ENCODE measurements at regions not wholly inside any gene's neighbourhood (a gene's known extent, or its start where the extent isn't known, plus 50 kb on each side); places are given as distances from the start of the nearest gene placed in this dataset.
A peak's percentile ranks its signal among the peaks of the same experiment; 100 is the strongest.

GRCh38 chr2:153091344-153091743 is 372.9 kb downstream of the ARL6IP6 start:
- Histone ChIP-seq H3K27me3 (ENCODE audit: low read depth) (no peaks in the 10 kb centered on the region), H3K9me3 (no peaks in the 10 kb centered on the region), H3K4me3 (no peak overlapping the region), H3K36me3 (replicated peaks) (no peaks in the 10 kb centered on the region), H3K4me1 (no peaks in the 10 kb centered on the region; the same call in 1 of the 2 replicates)
- no peak for DNase-seq (ENCODE audit: low spot score in 2 of 2)
- in situ Hi-C loops (cut with MboI; ENCODE audit: low sequenced_read_pairs): no loop called here

DNA sequence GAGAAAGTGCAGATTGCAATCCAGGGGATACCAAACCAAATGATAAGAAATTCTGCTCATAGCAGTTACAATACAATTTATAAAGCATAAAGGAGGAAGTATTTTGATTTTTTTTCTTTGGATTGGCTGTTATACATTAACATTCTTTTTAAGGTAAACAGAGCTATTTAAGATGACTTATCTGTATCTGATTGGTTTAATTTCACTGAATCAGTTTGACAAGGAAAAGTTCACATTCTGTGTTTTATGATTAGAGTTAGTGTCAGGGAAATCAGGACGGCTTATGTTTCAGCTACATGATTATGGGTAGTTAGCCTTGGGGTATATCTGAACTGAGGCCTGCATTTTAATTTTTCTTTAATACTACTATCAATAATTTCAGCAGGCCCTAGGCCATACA is 360.9 kb downstream of the ARL6IP6 start:
- H3K4me3 ChIP-seq: no peak overlapping the region
- H3K36me3 ChIP-seq (replicated peaks): no peaks in the 10 kb centered on the region
- DNase-seq (ENCODE audit: low spot score in 2 of 2): no peak
- in situ Hi-C loops (cut with MboI; ENCODE audit: low sequenced_read_pairs): no loop called here
- no peaks in the 10 kb centered on the region for H3K9me3 ChIP-seq
- no peaks in the 10 kb centered on the region for H3K27me3 ChIP-seq (ENCODE audit: low read depth)
- no peaks in the 10 kb centered on the region for H3K4me1 ChIP-seq

DNA sequence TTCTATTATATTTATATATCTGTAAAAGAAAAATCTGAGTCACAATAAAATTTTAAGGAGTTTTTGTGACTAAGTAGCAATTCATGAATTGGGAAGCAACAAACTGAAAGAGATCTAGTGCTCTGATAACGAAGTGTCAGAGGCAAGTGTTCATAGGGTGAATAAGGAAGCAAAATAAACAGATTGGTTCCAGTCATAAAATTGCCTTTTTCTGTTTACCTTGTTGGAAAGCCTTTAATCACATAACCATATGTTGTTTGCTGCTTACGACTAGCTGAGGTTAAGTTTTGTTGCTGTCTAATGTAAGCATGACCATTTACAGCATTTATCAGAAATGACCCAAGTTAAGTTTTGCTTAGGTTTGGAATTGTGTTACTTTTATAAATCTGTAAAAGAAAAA is 358.9 kb downstream of the ARL6IP6 start:
- Histone ChIP-seq H3K4me3 (no peak overlapping the region), H3K27me3 (ENCODE audit: low read depth) (no peaks in the 10 kb centered on the region), H3K4me1 (no peaks in the 10 kb centered on the region), H3K9me3 (no peaks in the 10 kb centered on the region), H3K36me3 (replicated peaks) (no peaks in the 10 kb centered on the region)
- in situ Hi-C loops (cut with MboI; ENCODE audit: low sequenced_read_pairs): no loop called here
- DNase-seq (ENCODE audit: low spot score in 2 of 2): no peak

GRCh38 chr2:153074207-153074606 is 355.8 kb downstream of the ARL6IP6 start:
- Histone ChIP-seq H3K4me1 (no peaks in the 10 kb centered on the region), H3K36me3 (replicated peaks) (no peaks in the 10 kb centered on the region), H3K9me3 (no peaks in the 10 kb centered on the region), H3K4me3 (no peak overlapping the region), H3K27me3 (ENCODE audit: low read depth) (no peaks in the 10 kb centered on the region)
- in situ Hi-C loops (cut with MboI; ENCODE audit: low sequenced_read_pairs): no loop called here
- no peak for DNase-seq (ENCODE audit: low spot score in 2 of 2)

GRCh38 chr2:153072813-153073212 is 354.4 kb downstream of the ARL6IP6 start:
- Histone ChIP-seq H3K36me3 (replicated peaks) (no peaks in the 10 kb centered on the region), H3K4me1 (no peaks in the 10 kb centered on the region), H3K4me3 (no peak overlapping the region), H3K27me3 (ENCODE audit: low read depth) (no peaks in the 10 kb centered on the region), H3K9me3 (no peaks in the 10 kb centered on the region)
- in situ Hi-C loops (cut with MboI; ENCODE audit: low sequenced_read_pairs): no loop called here
- no peak for DNase-seq (ENCODE audit: low spot score in 2 of 2)

DNA sequence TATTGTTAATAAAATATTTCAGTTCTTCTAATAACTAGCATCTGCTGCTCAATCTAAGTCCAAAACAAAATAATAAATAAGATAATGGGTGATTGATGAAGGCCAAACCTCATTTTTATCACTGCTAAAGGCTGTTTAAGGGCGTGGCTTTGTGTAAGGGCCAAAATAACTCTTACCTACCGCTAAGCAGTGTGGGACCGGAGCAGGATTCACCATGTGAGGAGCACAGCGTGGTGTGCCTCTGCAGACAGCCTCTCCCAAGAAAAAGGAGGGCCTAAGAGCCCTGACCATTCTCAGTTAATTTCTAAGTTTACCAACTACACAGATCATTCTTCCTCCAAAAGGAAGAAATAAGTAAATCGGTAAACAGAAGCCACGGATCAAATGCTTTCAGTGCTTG is 353.7 kb downstream of the ARL6IP6 start:
- Histone ChIP-seq H3K36me3 (replicated peaks) (no peaks in the 10 kb centered on the region), H3K27me3 (ENCODE audit: low read depth) (no peaks in the 10 kb centered on the region), H3K4me1 (no peaks in the 10 kb centered on the region), H3K4me3 (no peak overlapping the region), H3K9me3 (no peaks in the 10 kb centered on the region)
- in situ Hi-C loops (cut with MboI; ENCODE audit: low sequenced_read_pairs): no loop called here
- no peak for DNase-seq (ENCODE audit: low spot score in 2 of 2)

DNA sequence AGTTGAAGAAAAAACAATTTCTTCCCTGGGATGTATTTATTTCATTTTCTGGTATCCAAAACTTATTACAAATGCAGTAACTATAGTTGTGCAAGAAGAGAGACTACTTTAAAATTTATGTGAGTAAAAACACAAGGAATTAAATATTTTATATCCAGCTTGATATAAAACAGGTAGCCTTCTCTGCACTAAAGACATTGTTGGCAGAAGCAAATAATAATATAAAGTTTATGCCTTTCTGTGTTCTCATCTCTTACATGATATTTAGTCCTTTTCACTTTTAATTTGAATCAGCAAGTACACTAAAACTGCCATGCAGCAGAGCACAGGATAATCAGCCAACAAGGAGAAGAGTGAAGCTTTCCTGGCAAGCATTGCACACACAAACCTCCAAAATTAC is 352.7 kb downstream of the ARL6IP6 start:
- in situ Hi-C loops (cut with MboI; ENCODE audit: low sequenced_read_pairs): no loop called here
- no peak for DNase-seq (ENCODE audit: low spot score in 2 of 2)

GRCh38 chr2:153068915-153069314 is 350.5 kb downstream of the ARL6IP6 start:
- H3K4me3 ChIP-seq: no peak overlapping the region
- peaks cover 8% of the 10 kb centered on the region for H3K4me1 ChIP-seq
- in situ Hi-C loops (cut with MboI; ENCODE audit: low sequenced_read_pairs): no loop called here
- H3K9me3 ChIP-seq: no peaks in the 10 kb centered on the region
- no peaks in the 10 kb centered on the region for H3K36me3 ChIP-seq (replicated peaks)
- H3K27me3 ChIP-seq (ENCODE audit: low read depth): no peaks in the 10 kb centered on the region
- DNase-seq (ENCODE audit: low spot score in 2 of 2): no peak

More for the DNA sequence above, 352.7 kb downstream of the ARL6IP6 start:
- Histone ChIP-seq H3K36me3 (replicated peaks) (no peaks in the 10 kb centered on the region), H3K9me3 (no peaks in the 10 kb centered on the region), H3K27me3 (ENCODE audit: low read depth) (no peaks in the 10 kb centered on the region), H3K4me3 (no peak overlapping the region), H3K4me1 (peaks cover 4% of the 10 kb centered on the region)

- Histone ChIP-seq H3K27me3 (ENCODE audit: low read depth) (no peaks in the 10 kb centered on the region), H3K4me1 (peaks cover 8% of the 10 kb centered on the region), H3K9me3 (no peaks in the 10 kb centered on the region), H3K4me3 (no peak overlapping the region), H3K36me3 (replicated peaks) (no peaks in the 10 kb centered on the region)
- in situ Hi-C loops (cut with MboI; ENCODE audit: low sequenced_read_pairs): no loop called here
- no peak for DNase-seq (ENCODE audit: low spot score in 2 of 2)
Measured at GRCh38 chr2:153068052-153068451, 349.6 kb downstream of the ARL6IP6 start.

DNA sequence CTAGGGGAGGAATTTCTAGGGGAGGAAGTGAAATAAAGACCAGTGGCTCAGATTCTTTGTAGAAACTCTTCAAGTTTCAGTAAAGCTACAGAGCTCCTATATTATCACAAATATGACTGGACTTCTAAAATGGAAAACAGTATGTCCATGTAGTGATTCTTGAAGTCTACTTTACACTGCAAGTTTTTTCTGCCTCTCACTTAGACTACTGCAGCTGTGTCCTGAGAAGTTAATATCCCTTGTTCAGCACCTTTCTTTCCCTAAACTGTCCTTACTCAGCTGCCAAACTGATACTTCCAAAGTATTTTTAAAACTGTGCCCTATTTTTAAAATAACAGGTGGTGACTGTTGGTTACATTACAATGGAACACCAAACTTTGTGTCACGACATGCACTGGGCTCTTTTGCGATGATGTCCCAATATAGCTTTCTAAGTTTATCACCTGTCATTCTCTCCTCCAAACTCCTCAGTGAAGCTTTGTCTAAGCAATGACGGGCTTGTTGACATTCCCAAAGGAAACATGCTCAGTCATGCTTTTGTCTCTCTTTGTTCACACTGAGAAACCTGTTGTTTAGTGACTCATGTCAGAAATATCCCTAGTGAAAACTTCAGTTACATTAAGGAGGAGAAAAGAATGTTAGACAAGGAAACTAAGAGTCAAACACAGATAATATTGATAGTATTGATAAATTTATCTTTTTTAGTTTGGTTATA is 341.1 kb downstream of the ARL6IP6 start:
- no peaks in the 10 kb centered on the region for H3K27me3 ChIP-seq (ENCODE audit: low read depth)
- DNase-seq (ENCODE audit: low spot score in 2 of 2): peak; percentile 14 to 64
- no peak overlapping the region for H3K4me3 ChIP-seq
- no peaks in the 10 kb centered on the region for H3K36me3 ChIP-seq (replicated peaks)
- in situ Hi-C loops (cut with MboI; ENCODE audit: low sequenced_read_pairs): no loop called here
- peaks cover 11% of the 10 kb centered on the region for H3K4me1 ChIP-seq
- H3K9me3 ChIP-seq: no peaks in the 10 kb centered on the region

DNA sequence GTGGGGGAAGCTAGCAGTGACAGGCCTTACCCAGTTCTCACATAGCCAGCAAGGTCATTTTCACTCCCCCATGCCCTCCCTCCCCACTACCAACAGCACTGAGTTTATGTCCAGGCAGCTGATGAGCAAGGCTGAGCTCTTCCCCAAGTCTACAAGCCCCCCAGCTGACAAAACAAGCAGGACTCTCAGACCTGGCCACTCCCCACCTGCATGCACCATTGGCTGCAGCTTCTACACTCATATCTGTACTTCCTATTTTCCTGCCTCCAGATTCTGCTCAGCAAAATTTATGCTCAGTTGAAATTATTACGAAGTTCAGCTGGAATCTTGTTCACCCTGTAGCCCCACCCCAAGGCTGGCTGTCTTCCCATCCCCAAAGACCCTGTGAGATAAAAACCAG is 339.3 kb downstream of the ARL6IP6 start:
- H3K27me3 ChIP-seq (ENCODE audit: low read depth): no peaks in the 10 kb centered on the region
- in situ Hi-C loops (cut with MboI; ENCODE audit: low sequenced_read_pairs): no loop called here
- peaks cover 13% of the 10 kb centered on the region for H3K4me1 ChIP-seq
- H3K36me3 ChIP-seq (replicated peaks): no peaks in the 10 kb centered on the region
- DNase-seq (ENCODE audit: low spot score in 2 of 2): no peak
- H3K9me3 ChIP-seq: no peaks in the 10 kb centered on the region
- H3K4me3 ChIP-seq: no peak overlapping the region

DNA sequence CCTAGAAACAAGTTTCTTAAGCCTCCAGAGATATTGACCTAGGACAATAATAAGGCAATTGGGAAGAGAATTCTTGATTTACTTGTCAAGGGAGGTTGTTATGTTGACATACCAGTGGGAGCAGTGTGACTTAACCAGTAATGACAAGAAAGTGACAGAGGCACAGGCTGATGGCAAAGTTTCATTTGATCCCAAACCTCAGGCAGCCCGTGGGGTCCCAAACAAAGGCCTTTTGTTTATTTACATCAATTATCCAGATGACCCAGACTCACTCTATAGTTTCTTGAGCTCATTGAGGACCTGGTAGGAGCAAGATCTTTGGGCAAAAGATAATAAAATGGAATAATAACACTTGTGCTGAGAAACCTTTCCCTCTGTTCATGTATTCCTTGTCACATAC is 336.8 kb downstream of the ARL6IP6 start:
- DNase-seq (ENCODE audit: low spot score in 2 of 2): no peak
- H3K36me3 ChIP-seq (replicated peaks): no peaks in the 10 kb centered on the region
- H3K4me3 ChIP-seq: no peak overlapping the region
- no peaks in the 10 kb centered on the region for H3K27me3 ChIP-seq (ENCODE audit: low read depth)
- no peaks in the 10 kb centered on the region for H3K9me3 ChIP-seq
- in situ Hi-C loops (cut with MboI; ENCODE audit: low sequenced_read_pairs): no loop called here
- peaks cover 11% of the 10 kb centered on the region for H3K4me1 ChIP-seq

- H3K9me3 ChIP-seq: no peaks in the 10 kb centered on the region
- H3K27me3 ChIP-seq (ENCODE audit: low read depth): no peaks in the 10 kb centered on the region
- in situ Hi-C loops (cut with MboI; ENCODE audit: low sequenced_read_pairs): no loop called here
- H3K4me3 ChIP-seq: no peak overlapping the region
- no peaks in the 10 kb centered on the region for H3K36me3 ChIP-seq (replicated peaks)
- peaks cover 5% of the 10 kb centered on the region for H3K4me1 ChIP-seq
- DNase-seq (ENCODE audit: low spot score in 2 of 2): no peak
Measured at GRCh38 chr2:153052807-153053559, 334.6 kb downstream of the ARL6IP6 start.

- H3K36me3 ChIP-seq (replicated peaks): no peaks in the 10 kb centered on the region
- H3K27me3 ChIP-seq (ENCODE audit: low read depth): no peaks in the 10 kb centered on the region
- no peaks in the 10 kb centered on the region for H3K9me3 ChIP-seq
- no peak overlapping the region for H3K4me3 ChIP-seq
- in situ Hi-C loops (cut with MboI; ENCODE audit: low sequenced_read_pairs): no loop called here
- no peak for DNase-seq (ENCODE audit: low spot score in 2 of 2)
- no peaks in the 10 kb centered on the region for H3K4me1 ChIP-seq
Measured at GRCh38 chr2:153047220-153047619, 328.8 kb downstream of the ARL6IP6 start.

All from HAP-1 (cell line).